GM19240 (cell line): ENCODE measurements at regions not wholly inside any gene's neighbourhood (a gene's known extent, or its start where the extent isn't known, plus 50 kb on each side); places are given as distances from the start of the nearest gene placed in this dataset.

Source experiments
- DNase-seq: peaks from one replicate; pipeline ENCODE4 v3.0.0; 2011; ENCODE audit warnings: low spot score; ENCODE audit not compliant: insufficient read length

- DNase-seq, result no peak
Observed at GRCh38 chr13:39967199-39967959, 311.9 kb downstream of the COG6 start.

GRCh38 chr13:39968646-39969475 lies 313.4 kb downstream of the COG6 start:
- no peak for DNase-seq

DNA sequence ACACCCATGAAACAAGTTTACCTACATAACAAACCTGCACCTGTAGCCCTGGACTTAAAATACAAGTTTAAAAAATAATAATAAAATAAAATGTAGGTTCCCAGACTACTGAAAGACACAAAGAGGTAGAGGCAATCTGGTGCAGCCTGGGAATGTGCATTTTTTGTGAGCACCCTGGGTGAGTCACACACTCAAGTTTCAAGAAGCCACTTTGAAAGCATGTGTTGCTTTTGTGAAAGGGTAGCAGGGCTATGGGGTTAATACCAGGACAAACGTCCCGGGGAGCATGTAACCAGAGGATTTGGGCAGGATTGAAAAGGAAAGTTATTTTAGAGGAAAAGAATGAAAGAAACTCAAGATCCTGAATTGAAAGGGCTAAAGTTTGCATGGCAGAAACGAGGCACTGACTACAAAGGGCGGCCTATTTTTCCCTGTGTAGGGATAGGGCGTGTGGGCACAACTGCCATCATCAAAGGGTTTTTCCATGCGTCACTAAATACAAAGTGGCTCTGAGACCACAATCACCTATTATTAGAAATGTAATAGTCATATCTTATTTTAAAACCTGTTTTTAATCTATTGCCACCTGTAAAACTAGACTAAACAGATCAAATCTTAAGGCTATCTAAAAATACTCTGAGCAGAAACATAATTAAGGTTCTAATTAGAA lies 314.9 kb downstream of the COG6 start:
- no peak for DNase-seq

GRCh38 chr13:39971526-39971925 lies 316.1 kb downstream of the COG6 start:
- DNase-seq, result no peak

GRCh38 chr13:39976481-39976880 lies 321.0 kb downstream of the COG6 start:
- DNase-seq, result no peak

GRCh38 chr13:39981056-39981455 lies 325.6 kb downstream of the COG6 start:
- no peak for DNase-seq

DNA sequence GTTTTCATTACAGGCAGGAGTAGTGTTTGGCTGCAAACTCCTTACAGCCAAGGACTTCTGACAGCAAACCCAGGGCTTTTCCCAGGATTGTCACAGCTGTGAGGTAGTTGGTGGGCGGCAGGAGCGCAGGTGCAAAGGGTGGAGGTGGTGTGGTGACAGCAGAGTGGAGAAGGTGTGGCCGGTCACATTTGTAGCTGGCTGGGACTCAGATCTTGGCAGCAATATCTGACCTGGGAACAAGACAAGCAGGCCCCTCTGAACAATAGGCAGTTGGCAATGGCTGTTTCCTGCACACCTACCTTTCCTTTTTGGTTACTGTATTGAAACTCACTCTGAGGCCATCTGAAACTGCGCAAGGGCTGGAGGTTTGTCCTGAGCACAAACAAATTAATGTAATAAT lies 327.3 kb downstream of the COG6 start:
- no peak for DNase-seq

DNA sequence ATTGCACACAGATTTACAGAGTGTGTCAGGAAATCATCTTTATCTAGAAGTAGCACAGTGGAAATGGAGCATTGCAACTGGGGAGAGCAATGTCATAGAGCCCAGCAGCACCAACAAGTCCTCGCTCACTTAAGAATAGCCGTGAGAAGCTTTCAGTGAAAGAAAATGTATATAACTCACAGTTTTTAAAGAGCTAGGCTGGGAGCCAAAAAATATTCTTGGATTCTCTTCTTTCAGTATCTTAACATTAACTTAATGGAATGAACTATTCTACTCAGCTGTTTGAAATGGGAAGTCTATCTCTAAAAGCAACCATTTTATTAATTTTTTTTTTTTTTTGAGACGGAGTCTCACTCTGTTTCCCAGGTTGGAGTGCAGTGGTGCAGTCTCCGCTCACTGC lies 329.6 kb downstream of the COG6 start:
- no peak for DNase-seq

- DNase-seq, result no peak
Observed at GRCh38 chr13:39988351-39988750, 332.9 kb downstream of the COG6 start.

GRCh38 chr13:39998166-39998565 lies 342.7 kb downstream of the COG6 start:
- DNase-seq, result no peak

- DNase-seq, result no peak
Observed at GRCh38 chr13:40002016-40002415, 346.6 kb downstream of the COG6 start.

DNA sequence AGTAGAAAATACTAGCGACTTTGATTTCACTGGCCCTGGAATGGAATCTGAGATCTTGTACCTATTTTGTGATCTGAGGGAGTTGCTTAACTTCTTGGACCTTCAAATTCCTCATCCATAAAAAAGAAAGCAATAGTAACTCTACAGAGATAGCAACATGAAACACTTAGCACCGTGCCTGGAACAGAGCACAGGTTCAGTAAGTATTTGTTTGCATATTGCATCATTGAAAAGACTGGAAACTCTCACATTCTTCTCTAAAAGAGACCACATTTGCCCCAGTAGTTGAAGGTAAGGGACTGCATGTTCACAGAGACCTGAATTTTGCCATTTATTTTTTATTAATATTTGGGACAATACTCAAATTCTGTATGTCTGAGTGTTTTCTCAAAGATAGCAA lies 358.1 kb downstream of the COG6 start:
- no peak for DNase-seq

DNA sequence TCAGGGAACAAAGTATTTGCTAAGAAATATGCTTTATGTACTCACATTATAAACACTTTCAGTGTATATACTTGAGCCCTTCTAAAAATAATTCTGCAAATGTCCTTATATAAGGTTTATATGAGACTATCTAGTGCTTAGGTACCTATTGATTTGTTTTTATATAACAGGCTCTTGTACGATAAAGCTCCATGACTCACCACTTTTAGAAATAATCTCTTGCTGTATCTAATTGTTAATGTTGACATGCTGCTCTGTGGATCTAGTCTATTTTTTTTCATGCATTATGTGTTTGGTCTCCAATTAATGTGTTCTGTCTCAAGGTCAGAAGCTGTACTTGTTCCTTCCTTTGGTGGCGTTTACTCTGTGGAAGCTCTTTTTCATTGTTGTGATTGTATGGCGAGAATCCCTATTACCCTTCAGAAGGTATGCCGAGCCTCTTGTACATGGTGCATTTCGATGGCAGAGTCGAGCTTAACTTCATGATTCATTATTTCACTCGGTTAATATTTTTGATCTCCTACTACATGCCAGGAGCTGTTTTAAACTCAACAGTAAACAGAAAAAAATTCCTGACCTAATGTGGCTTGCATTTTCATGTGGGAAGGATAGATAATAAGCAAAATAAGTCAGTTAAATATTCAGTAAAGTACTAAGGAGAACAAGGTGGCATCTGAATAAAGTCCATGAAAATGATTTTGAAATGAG lies 361.6 kb downstream of the COG6 start:
- DNase-seq, result no peak

GRCh38 chr13:40017662-40018262 lies 362.3 kb downstream of the COG6 start:
- no peak for DNase-seq

- DNase-seq, result no peak
Observed at GRCh38 chr13:40023595-40024203, 368.2 kb downstream of the COG6 start.

DNA sequence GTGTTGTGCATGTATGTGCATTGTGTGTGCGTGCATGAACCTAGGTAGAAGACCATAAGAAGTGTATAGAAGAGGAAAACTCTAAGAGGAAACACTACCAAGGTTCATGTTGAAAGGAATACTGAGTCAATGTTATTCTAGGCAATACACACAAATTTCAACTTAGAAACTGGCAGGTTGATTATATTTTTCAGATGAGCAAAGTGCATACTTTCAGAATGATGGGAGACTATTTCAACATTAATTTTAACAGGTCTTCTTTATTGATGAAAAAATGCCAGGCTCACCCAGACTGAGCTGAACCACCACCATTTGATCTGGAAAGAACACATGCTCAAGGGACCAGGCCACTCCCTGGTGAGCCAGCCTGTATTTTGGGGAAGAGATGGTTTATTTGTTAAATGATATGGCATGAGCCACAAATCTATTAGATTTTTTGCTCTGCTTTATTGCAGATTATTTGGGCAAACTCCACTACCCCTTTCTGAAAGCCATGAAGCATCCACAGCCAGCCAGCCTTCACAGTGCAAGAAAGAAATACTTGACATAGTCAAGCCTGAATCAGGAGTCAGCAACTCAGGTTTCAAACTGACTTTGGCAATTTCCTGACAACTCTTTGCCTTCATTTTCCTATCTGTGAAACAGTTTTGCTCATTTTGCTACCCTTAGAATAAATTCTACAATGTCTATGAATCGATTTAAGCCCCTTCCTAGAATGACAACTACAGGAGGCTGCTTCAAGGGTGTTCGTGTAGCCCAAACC lies 368.9 kb downstream of the COG6 start:
- DNase-seq, result no peak

DNA sequence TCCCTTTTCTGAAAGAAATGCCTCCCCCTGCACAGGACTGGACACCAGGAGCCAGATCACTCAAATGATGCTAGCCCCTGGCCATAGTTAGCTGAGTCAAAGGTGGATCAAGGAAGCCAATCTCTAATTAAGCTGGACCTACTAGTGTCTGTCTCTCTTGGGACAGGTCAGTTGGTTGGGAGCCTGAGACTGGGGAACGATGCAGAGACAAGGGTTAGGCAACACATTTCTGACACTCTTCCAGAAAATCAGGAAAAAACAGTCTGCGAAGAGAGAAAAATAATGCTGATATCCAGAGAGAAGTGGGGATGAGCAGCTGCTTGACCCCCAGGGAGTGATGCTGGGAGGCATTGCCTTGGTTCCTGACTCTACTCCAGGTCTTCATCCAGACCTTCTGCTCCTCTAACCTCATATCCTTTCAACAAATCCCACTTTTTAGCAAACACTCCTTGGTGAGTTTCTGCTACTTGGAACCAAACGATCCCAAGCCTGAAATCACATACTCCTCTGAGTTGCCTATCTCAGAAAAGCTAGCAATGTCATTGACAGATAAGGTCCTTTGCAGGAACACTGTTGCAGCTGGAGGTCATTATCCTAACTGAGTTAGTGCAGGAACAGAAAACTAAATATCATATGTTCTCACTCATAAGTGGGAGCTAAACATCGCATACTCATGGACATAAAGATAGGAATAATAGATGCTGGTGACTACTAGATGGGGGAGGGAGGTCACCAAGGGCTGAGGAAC lies 369.7 kb downstream of the COG6 start:
- DNase-seq, result no peak

GRCh38 chr13:40026174-40026585 lies 370.7 kb downstream of the COG6 start:
- DNase-seq, result peak; percentile 41

GRCh38 chr13:40026741-40027140 lies 371.3 kb downstream of the COG6 start:
- DNase-seq, result peak; percentile 10
